Ramos (cell line): ENCODE measurements at regions not wholly inside any gene's neighbourhood (a gene's known extent, or its start where the extent isn't known, plus 50 kb on each side); places are given as distances from the start of the nearest gene placed in this dataset.

Source experiments
- in situ Hi-C: fragments of 300-500 bp; cut with MboI; formaldehyde crosslinking; loops from one replicate; pipeline ENCODE4 v1.14.3; 2022; ENCODE audit warnings: low sequenced_read_pairs; ENCODE audit not compliant: unreplicated experiment

DNA sequence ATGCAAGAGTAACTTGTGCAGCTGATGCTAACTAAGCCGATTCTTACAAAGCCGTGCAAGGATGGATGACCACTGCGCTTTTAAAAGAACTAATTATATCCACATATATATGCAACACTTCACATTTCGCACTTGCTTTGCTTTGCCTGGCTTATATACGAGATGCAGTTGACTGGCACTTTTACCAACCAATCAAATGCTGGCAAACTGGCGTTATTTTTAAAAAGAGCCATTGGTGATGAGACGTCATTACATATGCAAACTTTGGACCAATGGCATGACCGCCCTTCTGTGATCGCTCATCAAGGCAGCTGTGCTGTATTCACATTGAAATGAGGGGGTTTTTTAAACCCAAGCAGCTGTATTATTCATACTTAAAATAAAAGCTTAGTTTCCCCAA, 1147.7 kb upstream of the WWC1 start:
- in situ Hi-C loops: no loop called here

- in situ Hi-C loops: no loop called here
These were observed 1145.6 kb upstream of the WWC1 start for GRCh38 chr5:167145841-167146240.

GRCh38 chr5:167147879-167148278, 1143.6 kb upstream of the WWC1 start:
- in situ Hi-C loops: no loop called here

GRCh38 chr5:167150661-167151060, 1140.8 kb upstream of the WWC1 start:
- in situ Hi-C loops: no loop called here

DNA sequence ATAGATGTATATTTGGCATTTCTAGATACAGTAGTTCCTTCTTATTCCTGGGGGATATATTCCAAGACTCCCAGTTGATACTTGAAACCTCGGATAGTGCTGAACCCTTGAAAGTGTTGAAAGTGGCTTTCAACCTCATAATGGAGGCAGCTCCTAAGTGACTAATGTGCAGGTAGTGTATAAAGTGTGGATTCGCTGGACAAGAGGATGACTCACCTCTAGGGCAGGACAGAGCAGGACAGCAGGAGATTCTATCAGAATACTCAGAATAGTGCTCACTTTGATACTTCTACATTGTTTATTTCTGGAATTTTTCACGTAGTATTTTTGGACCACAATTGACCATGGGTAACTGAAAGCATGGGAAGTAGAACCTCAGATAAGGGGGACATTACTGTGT, 1138.9 kb upstream of the WWC1 start:
- in situ Hi-C loops: no loop called here

GRCh38 chr5:167155387-167156005, 1135.9 kb upstream of the WWC1 start:
- in situ Hi-C loops: no loop called here

DNA sequence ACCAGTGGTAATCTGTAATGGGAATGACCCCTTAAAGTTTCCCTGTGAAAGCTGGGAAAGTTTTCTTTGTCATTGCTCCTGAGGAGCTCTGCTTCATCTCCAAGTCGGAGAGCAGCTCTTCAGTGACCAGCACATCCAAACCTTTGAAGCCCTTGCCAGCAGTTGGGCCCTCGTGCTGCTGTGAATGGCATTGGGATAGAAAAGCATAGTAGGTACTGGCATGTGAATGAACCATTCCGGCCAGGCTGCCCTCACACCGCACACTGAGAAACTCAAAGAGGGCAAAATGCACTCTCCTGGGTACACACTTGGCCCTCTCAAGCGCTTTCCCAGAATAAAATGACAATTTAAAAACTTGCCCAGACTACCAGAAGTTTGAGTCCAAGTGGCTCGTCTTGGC, 1135.0 kb upstream of the WWC1 start:
- in situ Hi-C loops: no loop called here

DNA sequence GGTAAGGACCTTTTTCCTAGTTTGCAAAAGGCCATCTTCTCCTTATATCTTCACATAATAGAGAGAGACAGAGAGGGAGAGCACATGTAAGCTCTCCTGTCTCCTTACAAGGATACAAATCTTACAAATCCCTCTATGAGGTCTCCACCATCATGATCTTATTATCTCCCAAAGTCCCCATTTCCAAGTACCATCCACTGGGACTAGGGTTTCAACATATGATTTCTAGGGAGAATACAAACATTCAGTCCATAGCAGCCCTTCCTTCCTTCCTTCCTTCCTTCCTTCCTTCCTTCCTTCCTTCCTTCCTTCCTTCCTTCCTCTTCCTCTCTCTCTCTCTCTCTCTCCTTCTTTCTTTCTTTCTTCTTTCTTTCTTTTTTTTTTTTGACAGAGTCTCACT, 1132.9 kb upstream of the WWC1 start:
- in situ Hi-C loops: no loop called here

GRCh38 chr5:167160388-167160787, 1131.1 kb upstream of the WWC1 start:
- in situ Hi-C loops: no loop called here

GRCh38 chr5:167166696-167167095, 1124.7 kb upstream of the WWC1 start:
- in situ Hi-C loops: no loop called here

GRCh38 chr5:167167191-167167795, 1124.2 kb upstream of the WWC1 start:
- in situ Hi-C loops: no loop called here

DNA sequence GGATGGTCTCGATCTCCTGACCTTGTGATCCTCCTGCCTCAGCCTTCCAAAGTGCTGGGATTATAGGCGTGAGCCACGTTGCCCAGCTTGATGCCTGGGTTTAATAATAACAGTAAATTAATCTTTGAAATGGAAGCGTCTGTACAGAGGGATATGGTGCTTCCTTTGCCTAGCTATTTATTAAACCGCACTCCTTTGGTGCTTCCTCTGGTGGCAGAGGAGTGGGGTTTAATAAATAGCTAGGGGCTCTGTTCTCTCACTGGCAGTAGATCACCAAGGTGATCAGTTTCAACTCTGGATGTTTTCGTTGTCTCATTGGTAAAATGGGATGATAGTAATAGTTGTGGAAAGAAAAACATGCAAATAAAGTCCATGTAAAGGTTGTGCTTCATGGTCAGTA, 1122.5 kb upstream of the WWC1 start:
- in situ Hi-C loops: no loop called here

DNA sequence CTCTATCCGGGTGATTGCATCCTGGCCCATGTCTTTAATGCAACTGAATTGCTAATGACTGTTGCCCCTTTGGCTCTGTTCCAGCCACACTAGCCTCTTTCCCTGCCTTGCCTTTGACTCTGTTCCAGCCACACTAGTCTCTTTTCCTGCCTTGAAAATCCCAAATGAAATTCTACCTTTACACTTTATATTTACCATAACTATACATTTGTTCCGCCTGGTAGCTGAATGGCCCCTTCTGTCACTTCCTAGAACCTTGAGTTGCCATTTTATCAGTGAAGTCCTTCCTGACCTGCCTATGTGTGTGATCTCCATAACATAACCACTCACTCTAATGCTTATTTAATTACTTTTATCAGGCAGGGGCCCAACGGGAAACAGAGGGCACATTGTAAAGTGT, 1120.4 kb upstream of the WWC1 start:
- in situ Hi-C loops: no loop called here

GRCh38 chr5:167177736-167178135, 1113.7 kb upstream of the WWC1 start:
- in situ Hi-C loops: no loop called here

- in situ Hi-C loops: no loop called here
These were observed 1110.5 kb upstream of the WWC1 start for GRCh38 chr5:167180906-167181305.

GRCh38 chr5:167205881-167206280, 1085.6 kb upstream of the WWC1 start:
- in situ Hi-C loops: no loop called here

GRCh38 chr5:167207081-167207480, 1084.4 kb upstream of the WWC1 start:
- in situ Hi-C loops: no loop called here

DNA sequence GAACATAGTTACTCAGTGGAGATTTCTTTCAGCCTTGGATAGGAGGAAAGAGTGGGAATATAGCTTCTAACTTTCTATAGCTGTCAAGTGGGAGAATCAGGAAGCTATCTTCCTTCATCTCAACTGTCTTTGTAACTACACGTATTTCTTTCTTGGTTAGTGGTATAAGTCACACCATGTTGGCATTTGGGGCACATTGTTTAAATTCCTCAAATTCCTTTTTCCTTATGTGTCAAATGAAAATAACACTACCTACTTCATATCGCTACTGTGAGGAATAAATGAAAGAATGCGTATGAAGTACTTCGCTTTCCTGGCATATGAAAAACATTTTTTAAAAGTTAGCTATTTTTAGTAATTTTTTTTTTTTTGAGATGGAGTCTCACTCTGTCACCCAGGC, 1082.5 kb upstream of the WWC1 start:
- in situ Hi-C loops: no loop called here

- in situ Hi-C loops: no loop called here
These were observed 1074.2 kb upstream of the WWC1 start for GRCh38 chr5:167217097-167217743.

- in situ Hi-C loops: no loop called here
These were observed 1072.1 kb upstream of the WWC1 start for GRCh38 chr5:167219298-167219697.

- in situ Hi-C loops: no loop called here
These were observed 1065.1 kb upstream of the WWC1 start for GRCh38 chr5:167226386-167226785.

DNA sequence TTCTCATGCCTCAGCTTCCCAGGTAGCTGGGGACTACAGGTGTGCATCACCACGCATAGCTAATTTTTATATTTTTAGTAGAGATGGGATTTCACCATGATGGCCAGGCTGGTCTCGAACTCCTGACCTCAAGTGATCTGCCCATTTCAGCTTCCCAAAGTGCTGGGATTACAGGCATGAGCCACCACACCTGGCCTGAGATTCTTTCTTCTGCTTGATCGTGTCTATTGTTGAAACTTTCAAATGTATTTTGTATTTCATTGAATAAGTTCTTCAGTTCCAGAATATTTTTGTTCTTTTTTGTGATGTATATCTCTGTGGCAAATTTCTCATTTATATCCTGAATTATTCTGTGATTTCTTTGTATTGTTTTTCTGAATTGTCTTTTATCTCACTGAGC, 1063.3 kb upstream of the WWC1 start:
- in situ Hi-C loops: no loop called here
